ENCODE measurements at regions not wholly inside any gene's neighbourhood (a gene's known extent, or its start where the extent isn't known, plus 50 kb on each side); places are given as distances from the start of the nearest gene placed in this dataset.

DNA sequence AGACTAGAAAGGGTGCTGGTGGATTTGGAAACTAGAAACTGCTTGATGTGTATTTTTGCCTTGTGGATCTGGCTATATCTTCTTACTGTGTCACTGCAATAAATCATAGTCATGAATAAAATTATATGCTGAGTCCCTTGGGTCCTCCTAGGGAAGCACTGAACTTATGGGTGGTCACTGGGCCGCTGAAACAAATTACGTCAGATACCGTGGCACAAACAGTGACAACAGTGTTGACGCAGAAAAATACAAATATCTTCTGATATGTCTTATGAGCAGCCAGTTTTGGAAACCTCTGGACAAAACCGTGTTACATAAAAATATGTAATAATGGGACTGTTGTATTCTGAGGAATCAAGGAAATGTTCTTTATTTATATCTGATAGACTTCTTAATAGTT lies 260.1 kb upstream of the SORCS1 start:
- DNase-seq (ENCODE audit: low read depth) = no peak

DNA sequence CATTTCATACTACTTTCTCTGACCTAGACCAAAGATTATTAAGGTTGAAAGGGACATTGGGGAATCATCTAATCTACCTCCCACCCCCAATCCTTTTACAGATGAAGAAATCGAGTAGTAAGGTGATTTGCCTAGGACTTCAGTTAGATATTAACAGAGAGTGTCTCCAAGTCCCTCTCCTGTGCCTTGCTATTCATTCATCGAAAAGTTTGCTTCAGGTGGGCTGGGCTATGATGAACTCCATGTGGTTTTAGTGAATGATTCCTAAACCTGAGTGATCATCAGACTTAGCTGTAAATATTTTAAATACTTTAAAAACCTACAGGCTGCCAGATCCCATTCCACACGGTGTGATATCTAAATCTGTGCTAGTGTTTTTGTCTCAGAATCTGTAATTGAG lies 259.4 kb upstream of the SORCS1 start:
- DNase-seq (ENCODE audit: low read depth) = no peak

DNA sequence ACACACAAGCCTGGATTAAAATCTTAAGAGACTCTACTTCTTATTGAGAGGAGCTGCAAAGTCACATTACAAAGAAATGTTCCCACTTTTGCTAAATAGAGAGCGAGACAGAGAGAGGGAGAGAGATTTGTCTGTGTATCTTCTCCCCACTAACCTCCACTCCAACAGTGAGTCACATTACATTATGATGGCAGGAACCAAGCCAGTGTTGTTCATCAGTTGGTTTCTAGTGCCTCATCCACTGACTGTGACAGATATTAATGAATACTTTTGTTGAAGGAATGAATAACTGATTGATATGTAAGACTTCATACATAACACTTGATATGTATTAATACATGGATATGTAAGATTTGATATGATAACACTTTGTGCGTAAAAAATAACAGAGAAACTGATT lies 258.2 kb upstream of the SORCS1 start:
- DNase-seq (ENCODE audit: low read depth) = no peak

GRCh38 chr10:107420196-107420595 lies 255.7 kb upstream of the SORCS1 start:
- DNase-seq (ENCODE audit: low read depth) = no peak

GRCh38 chr10:107418085-107418806 lies 253.7 kb upstream of the SORCS1 start:
- no peak for DNase-seq (ENCODE audit: low read depth)

GRCh38 chr10:107417446-107417845 lies 252.9 kb upstream of the SORCS1 start:
- no peak for DNase-seq (ENCODE audit: low read depth)

DNA sequence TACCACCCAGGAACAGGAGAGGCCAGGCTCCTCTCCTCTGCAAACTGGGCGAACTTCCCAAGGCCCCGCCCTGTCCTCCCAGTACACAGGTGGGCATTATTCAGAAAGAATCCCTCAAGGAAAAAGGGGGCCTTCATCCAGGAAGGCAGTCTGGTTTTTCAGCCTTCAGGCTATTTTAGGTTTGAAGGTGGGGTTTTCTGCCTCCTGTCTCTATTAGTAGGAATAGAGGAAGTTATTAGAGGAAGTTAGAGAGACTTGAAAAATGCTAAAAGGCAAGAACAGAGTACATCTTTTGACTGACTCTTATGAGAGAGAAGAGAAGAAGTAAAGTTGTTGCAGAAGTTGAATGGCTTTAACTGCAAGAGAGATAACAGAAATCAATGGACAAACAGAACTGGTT lies 250.9 kb upstream of the SORCS1 start:
- no peak for DNase-seq (ENCODE audit: low read depth)

DNA sequence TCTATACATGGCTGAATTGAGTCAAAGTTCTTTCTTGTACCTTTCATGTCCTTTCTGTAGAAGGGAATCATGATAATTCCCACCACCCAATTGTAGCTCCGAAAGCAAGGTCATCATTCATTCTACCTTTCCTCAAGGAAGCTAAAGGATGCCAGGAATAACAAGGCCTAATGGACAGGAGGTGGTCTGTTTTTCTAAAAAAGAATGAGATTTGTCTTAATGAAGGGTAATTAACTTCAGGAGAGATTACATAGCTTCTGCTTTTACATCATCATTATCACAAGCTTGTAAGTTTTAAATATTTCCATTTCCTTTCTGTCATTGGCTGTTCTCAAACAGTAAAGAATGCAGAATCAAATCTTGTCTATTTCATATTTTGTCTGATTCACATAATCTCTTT lies 249.5 kb upstream of the SORCS1 start:
- DNase-seq (ENCODE audit: low read depth) = no peak

GRCh38 chr10:107409522-107409921 lies 245.0 kb upstream of the SORCS1 start:
- peak; percentile 66 for DNase-seq (ENCODE audit: low read depth)

GRCh38 chr10:107398115-107398514 lies 233.6 kb upstream of the SORCS1 start:
- no peak for DNase-seq (ENCODE audit: low read depth)

DNA sequence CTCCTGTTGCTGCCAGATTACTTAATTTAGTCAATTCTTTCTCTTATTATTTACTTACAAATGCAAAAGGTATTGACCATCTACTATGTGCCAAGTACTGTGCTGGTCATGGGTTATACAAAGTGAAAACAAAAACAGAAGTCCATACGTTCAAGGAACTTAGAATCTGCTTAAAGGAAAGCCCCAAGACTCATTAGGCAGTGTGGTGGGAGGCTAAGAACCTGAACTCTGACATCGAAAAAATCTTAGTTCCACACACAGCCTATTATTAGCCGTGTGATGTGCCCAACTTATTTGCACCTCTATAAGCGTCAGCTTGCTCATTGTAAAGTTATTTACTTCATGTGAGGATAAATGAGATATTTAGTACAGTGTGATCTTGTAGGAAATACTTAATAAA lies 227.4 kb upstream of the SORCS1 start:
- DNase-seq (ENCODE audit: low read depth) = no peak

DNA sequence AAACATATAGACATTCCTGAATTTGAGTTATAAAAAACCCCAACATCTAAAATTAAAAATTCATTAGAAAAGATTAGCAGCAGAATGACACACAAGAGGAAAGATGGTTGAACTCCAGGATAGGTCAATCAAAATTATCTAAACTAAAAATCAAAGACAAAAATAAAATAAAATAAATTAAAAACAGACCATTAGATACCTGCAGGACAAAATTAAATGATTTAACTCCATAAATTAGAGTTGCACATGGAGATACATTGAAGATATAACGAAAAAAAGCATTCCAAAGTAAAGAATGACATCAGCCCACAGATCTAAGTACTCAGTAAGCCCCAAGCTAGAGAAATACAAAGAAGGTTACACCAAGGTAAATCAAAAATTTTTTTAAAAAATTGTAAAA lies 226.1 kb upstream of the SORCS1 start:
- DNase-seq (ENCODE audit: low read depth) = no peak

GRCh38 chr10:107383357-107383756 lies 218.9 kb upstream of the SORCS1 start:
- no peak for DNase-seq (ENCODE audit: low read depth)

DNA sequence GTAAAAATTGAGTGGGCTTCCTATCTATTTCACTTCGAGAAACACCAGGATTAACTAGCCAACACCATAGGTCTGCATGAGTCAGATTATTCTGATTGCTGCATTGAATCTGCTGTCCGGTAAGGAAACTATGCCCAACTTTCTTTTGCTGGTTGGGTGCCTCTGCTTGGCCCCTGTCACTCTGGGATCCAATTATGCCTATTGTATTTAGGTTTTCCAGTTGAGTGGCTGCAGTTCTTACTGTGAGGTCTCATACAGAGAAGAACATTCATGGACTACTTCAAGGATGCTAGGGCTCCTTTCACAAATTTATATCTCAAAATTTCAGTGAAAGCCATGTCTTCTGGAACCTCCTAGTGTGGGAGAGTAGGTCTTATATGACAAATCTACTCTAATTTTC lies 215.1 kb upstream of the SORCS1 start:
- DNase-seq (ENCODE audit: low read depth) = no peak

DNA sequence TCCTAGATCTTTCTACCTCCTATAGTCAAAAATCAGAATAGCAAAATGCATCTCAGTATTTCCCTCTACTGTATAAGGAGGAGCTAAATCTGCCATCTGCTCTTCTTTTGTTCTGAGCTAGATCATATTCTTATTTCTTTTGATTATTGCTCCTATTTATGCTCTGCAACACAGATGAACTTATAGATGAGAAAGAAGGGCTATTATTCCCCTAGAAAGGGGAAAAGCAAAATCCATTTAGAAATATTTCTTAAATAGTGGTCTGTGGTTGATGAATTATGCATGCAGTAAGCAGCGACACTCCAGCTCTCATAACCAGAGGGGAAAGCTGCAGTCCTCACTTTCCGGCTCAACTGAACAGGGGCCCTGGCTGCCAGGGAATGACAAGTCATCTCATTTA lies 207.3 kb upstream of the SORCS1 start:
- no peak for DNase-seq (ENCODE audit: low read depth)

GRCh38 chr10:107364872-107365271 lies 200.4 kb upstream of the SORCS1 start:
- no peak for DNase-seq (ENCODE audit: low read depth)

DNA sequence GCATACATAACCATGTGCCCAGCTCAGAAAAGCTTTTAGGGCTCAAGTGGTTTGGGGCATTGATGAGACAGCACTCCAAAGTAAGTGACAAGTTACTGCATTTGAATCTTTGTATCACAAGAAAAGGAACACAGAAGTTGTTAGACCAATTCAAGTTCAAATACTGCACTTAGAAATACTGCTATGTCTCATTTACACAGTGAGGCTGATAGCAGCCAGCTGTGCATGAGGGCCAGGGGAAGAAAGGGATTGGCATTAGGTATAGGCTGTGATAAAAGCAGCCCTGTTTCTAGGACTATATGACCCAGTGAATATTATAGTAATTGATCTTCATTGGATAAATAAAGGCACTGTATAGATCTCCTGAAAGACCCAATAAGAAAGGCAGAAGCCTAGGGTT lies 197.8 kb upstream of the SORCS1 start:
- DNase-seq (ENCODE audit: low read depth) = no peak

DNA sequence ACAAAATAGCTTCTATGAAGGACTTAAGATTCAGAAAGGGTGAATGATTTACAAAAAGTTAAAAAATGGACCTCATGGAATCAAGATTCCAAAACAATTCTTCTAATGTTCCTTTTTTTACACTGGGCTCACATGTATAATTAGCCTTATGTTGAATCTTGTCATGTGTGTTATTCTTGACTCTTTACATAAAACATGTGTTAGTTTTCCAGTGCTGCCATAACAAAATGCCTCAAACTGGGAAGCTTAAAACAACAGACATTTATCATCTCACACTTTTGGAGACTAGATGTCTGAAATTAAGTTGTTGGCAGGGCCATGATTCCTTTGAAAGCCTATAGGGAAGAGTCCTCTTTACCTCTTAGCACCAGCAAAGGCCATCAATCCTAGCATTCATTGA lies 192.5 kb upstream of the SORCS1 start:
- DNase-seq (ENCODE audit: low read depth) = no peak

DNA sequence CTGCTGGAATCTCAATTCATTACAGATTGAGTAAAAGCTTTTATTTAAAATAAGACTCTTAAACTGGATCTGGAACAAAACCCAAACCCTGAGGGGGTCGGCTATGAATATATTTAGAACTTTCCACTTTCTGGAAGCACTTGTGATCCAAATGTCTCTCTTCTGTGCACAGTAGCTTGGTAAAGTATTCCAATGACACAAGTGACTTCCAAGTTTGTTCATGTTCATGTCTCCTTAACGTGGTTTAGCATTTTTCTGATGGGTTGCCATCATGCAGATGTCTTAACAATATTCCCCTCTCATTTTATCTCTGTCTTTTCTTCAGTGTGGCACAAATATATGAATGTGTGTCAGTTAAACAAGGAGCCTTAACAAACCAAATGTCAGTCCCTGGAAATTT lies 191.9 kb upstream of the SORCS1 start:
- no peak for DNase-seq (ENCODE audit: low read depth)

DNA sequence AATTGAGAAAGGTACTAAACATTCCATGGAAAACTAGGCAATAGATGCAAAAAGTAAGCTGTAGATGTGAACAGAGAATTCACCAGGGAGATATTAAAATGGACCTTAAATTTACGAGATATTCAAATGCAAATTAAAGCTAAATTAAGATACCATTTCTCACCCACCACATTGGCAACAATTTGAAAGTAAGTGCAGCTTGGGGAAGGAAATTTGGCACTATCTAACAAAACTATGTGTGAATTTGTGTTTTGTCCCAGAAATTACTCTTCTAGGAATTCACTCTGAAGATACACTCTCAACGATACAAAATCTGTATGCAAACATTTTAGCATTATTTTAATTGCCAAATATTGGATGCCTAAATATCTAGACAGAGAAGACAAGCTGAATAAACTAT lies 178.2 kb upstream of the SORCS1 start:
- no peak for DNase-seq (ENCODE audit: low read depth)

DNA sequence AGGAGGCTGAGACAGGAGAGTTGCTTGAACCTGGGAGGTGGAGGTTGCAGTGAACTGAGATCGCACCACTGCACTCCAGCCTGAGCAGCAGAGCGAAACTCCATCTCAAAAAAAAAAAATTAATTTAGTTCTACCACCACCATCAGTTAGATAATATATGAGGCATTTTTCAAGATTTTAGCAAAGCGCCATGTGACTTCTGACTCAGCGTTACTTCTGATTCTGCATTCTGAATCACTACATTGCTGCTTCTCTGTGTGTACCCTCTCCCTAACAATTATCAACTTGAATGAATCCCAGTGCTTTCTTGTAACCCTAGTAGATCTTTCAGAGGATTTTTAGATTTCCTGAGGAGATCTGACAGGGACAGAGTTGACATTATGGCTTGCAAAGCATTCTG lies 176.8 kb upstream of the SORCS1 start:
- no peak for DNase-seq (ENCODE audit: low read depth)

DNA sequence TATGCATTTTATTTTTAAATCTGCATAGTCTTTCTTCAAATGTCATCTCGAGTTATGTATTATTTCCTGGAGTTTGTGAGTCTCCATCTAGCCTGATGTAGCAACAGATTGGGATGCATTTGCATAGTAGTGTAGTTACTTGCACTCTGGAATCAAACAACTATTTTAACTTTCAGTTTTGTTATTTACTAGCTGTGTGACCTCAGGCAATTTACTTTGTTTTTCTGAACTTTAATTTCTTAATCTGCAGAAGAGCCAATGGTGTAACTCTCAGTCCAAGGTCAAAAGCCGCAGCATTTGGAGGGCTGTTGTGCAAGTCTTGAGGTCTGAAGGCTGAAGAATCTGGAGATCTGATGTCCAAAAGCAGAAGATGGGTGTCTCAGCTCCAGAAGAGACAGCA lies 175.8 kb upstream of the SORCS1 start:
- DNase-seq (ENCODE audit: low read depth) = no peak

DNA sequence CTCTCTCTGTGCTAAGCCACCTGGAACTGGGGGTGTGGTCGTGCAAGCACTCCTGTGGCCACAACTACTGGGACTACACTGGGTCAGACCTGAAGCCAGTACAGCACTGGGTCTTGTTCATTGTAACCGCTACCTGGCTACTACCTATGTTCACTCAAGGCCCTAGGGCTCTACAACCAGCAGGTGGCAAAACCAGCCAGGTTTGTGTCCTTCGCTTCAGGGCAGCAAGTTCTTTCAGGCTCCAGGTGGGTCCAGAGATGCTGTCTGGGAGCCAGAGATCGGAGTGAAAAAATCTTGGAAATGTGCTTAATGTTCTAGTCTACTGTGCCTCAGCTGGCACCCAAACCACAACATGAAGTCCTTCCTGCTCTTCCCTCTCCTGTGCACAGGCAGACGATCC lies 171.6 kb upstream of the SORCS1 start:
- DNase-seq (ENCODE audit: low read depth) = no peak

- DNase-seq (ENCODE audit: low read depth) = no peak
Measured at GRCh38 chr10:107317592-107317991, 153.1 kb upstream of the SORCS1 start.
